ENCODE measurements at regions not wholly inside any gene's neighbourhood (a gene's known extent, or its start where the extent isn't known, plus 50 kb on each side); places are given as distances from the start of the nearest gene placed in this dataset.

- TF ChIP-seq MAX (CRISPR knock-in tag; IDR thresholded peaks at IDR 0.05), result no peak
- TF ChIP-seq CTCF (IDR thresholded peaks at IDR 0.05), result no peak
- no peak for TF ChIP-seq ATF1 (CRISPR knock-in tag; IDR thresholded peaks at IDR 0.05)
- TF ChIP-seq ARID4B (CRISPR knock-in tag; IDR thresholded peaks at IDR 0.05; ENCODE audit: borderline replicate concordance), result no peak
- TF ChIP-seq E2F5 (CRISPR knock-in tag; IDR thresholded peaks at IDR 0.05), result no peak
Measured at GRCh38 chr3:188019727-188020126, 134.2 kb upstream of the LPP start.

All from WTC11 (cell line).